Left renal cortex interstitium (tissue), 4 donors: ENCODE measurements at regions not wholly inside any gene's neighbourhood (a gene's known extent, or its start where the extent isn't known, plus 50 kb on each side); places are given as distances from the start of the nearest gene placed in this dataset.
"Not testable (repeated sequence)": the region's sequence is repeated elsewhere in the genome, so short reads cannot be mapped to it uniquely, and the experiment has no call there.

Source experiments
- DNase-seq, 4 donors: peaks; one replicate each; pipeline ENCODE4 v3.0.0-alpha.2; 2013; ENCODE audit warnings: low read depth in 4 of 4, low spot score in 2 of 4, missing footprints in 1 of 4

DNA sequence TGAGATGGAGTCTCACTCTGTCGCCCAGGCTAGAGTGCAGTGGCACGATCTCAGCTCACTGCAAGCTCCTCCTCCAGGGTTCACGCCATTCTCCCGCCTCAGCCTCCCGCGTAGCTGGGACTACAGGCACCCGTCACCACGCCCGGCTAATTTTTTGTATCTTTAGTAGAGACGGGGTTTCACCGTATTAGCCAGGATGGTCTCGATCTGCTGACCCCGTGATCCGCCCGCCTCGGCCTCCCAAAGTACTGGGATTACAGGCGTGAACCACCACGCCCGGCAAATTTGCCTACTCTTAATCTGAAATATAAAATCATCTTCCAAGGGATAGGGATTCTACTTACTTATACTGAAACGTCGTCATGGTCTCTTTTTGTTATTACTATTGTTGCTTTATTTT, 314.7 kb downstream of the FGF10 start:
- not testable (repeated sequence) for DNase-seq

DNA sequence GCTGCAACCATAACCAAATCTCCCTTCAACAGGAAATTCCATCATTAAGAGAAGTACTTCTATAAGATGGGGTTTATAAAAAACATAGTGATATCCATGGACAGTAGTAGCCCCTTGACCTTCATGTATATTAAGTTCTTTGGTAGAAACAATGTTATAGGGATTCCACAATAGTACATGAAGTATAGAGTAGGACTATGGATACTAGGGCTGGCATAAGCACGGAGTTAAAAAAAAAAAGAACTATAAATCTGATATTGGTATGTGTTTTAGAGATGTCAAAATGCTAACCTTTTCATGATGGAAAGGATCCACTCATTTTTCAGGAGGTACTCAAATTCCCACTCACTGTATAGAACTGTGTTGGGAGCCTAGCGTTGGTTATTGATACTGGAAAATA, 337.6 kb downstream of the FGF10 start:
- DNase-seq = no peak

DNA sequence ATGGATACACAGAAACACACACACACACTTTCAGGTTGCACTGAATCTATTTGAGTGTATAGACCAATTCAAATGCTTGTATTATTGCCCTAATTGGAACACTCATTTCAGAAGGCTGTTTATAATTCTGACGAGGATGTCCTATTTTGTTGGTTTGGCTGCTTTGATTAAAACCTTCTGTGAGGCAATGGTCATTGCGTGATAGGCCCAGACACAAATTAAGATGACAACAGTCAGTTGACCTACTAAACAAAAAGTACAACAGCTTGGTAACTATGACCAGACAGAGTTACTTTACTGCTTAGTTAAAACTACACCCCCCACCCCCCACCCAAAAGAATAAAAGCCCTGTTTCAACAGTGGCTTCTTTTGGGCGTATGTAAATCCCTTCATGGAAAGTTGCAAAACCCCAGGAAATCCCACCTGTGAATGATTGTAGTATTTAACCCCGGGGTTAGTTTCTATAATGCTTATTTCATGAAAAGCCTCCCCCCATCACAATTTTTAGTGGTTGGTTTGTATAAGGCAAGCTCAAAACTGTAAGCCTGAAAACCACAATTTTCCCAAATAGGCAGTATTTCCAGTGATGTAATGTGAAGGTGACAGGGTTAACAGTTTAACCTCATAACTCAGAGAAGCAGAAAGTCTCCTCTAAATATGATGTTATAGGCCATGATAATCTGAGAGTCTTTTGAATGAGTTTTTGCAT, 340.8 kb downstream of the FGF10 start:
- DNase-seq = peak in 1 of 4 donors; percentile 36

DNA sequence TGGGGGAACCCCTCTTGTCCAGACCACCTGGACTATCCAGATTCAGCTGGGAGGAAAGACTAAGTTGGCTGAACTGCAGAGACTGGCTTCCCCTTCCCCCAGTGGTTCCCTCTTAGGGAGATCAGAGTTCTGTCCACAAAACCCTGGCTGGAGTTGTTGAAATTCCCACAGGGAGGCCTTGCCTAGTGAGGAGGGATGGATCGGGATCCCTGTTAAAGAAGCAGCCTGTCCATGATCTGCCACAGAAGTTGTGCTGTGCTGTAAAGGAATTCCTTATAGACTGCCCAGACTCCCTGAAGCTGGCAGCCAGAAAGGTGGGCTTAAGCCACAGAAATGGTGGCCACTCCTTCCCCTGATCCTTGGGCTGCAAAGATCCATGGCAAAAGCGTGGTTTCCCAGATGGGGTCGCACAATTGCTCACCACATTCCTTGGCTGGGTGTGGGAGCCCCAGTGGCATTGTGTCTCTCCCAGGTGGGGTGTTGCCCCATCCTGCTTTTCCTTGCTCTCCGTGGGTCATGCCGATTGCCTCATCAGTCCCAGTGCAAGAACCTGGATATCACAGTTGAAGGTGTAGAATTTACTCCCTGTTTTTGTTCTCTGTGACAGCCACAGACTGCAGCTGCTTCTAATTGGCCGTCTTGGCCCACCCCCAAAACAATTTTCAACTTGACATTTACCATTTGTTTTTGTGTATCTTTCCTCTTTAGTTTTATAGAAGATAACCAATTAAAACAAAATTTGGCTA, 342.4 kb downstream of the FGF10 start:
- DNase-seq = no peak

DNA sequence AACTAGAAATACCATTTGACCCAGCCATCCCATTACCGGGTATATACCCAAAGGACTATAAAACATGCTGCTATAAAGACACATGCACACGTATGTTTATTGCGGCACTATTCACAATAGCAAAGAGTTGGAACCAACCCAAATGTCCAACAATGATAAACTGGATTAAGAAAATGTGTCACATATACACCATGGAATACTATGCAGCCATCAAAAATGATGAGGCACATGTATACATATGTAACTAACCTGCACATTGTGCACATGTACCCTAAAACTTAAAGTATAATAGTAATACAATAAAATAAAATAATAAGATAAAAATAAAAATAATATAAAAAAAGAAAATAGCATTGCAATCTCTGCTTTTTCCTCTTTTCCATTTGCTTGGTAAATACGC, 344.7 kb downstream of the FGF10 start:
- not testable (repeated sequence) for DNase-seq

DNA sequence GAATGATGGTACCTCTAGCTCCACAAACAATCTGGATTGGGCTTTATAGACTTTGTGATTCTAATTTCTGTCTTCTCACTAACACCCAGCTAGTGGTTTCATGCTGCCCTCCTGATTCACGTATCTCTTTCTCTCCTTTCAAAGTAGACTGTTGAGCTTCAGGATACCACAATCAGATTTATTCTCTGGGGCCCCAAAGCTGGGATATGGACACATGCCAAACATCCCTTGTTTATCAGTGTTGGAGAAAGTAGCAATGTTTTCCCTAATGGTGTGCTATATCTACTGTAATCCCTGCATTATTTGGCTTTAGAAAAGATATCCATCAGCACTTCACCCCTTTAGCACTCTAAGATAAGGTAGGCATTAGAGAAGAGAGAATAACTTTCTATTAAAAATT, 361.0 kb downstream of the FGF10 start:
- DNase-seq = no peak

DNA sequence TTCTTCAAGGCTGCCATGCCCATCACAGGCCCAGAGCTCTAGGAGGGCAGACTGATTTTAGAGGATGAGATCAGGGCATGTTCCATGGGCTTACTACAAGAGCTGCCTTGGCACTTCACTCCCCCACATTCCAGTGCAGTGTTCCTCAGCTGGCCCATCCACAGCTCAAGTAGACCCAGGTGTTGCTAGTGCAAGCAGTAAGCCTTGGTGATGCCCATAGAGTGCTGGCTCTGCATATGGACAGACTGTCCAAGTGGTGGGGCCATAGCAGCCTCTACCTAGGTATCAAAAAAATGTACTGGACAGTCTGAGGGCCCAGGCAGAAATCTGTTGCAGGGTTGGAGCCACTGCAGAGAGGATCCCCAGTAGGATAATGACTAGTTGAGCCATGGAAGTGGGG, 366.6 kb downstream of the FGF10 start:
- no peak for DNase-seq

DNA sequence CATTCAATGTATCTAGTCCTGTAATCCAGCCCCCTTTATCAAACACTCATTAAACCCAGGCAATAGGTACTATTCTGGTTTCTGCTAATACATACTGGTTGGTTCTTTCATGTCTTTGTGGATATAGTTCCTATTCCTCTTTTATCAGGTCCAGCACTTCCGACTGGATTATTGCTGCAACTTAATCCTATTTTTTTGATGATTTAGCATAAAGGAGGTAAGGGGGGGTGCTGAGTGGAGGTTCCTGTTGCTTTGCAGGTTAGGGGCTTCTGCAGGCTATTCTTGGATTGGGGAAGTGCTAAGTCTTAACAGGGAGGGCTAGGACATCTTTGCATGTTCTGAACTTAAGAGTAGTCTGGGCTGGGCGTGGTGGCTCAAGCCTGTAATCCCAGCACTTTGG, 377.7 kb downstream of the FGF10 start:
- no peak for DNase-seq

DNA sequence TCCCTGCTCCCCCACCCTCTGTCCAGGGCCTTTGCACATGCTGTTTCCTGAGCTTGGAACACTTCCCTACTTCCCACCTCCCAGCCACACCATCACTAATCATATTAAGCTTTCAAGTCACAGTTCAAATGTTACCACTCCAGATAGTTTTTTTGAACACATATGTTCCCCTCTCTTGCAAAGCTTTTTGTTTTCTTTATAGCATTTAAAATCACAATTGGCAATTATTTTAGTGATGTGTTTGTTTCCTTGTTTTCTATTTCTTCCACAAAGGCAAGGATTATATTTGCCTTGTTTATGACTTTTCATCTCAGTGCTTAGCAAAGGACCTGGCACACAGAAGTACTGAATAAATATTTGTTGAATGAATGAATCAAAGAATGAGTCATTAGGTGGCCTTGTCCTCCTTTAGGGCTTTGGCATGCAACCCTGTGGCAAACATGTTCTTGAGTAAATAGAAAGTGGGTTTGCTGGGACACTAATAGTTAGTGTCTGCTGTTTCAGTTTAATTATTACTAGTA, 386.8 kb downstream of the FGF10 start:
- no peak for DNase-seq

DNA sequence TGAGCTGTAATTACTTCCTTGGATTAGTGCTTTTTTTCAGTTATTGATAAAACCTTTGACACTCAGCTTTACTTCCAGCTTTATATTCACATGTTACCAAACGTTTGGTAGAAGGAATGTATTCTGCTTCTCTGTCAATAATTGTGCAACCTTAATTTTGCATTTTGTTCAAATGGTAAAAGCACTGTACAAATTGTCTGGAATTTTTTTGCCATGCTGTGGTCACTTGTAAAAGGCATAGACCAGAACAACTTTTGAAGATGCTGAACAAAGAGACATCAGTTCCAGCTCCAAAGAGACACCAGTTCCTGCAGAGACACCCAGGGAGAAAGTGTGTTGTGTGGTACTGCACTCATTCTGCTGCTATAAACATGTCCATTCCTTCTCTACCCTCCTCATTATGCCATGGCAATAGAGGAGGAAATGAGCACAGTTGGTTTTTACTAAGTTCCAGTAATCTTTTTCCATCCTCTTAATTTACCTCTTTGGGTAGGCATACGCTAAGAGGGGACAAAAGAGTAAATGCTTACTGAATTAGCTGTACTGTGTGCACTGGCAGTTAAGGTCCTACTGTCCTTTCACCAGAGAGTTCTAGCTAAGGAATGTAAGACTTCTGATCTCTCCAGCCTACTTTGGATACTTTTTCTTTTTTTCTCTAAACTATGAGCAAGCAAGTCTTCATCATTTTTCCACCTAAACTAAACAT, 387.4 kb downstream of the FGF10 start:
- no peak for DNase-seq

DNA sequence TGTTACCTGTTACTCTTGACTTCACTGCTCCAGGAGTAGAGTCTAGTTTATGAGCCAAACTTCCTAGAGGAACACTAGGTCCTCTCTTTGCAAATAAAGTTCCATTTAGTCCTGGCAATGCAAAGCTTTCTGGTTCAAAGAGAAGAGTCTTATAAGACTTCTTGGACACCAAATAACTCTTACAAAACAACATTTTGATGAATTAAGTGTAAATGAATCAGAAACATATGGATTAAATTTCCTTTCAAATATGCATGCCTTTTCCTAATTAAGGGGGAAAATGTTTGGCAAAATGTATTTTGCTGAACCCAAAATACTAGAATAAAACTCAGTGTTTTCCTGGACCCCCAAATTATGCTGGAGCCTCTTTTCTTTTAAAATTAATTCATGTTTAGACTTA, 388.0 kb downstream of the FGF10 start:
- no peak for DNase-seq

DNA sequence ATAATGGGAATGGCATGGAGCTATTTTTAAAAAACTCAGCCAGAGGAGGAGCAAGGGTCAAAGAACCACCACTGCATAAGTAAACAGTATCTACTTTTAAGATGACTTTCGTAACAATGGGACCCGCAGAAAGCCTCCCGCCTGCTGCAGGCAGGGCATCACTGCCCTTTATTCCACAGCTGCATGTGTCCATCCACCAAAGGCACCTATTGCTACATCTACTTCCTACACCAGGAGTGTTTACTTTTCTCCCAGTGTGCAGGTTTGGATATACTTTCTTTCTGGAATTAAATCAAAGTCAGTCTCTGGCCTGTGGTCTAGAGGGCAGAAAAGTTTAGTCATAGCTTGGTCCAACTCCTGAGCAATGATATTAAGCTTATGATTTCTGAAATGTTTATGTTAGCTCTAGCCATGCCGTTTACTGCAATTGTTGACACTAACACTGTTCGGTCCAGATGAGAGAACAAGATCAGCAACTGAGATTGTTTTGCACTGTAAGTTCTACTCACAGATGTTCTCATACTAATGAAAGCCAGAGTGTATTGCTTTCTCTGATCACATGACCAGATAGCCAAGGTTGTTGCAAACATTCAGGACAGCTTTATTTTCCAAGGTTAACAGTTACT, 391.5 kb downstream of the FGF10 start:
- DNase-seq = no peak

DNA sequence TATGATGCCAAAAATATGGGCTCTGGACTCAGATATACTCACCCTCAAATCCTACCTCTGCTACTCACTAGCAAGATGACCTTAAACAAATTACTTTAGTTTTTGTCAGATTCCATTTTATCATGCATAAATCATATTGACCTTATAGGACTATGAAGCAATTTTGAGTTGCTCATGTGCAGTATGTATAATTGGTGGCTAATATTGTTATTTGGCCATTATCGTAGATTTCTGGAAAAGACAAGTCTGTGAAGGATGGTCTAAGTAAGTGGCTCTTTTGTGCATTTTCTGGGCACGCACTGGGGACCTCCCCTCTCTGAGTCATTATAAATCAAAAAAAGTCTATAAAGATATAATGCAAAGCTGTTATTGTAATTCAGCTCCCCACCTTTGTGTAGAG, 393.0 kb downstream of the FGF10 start:
- no peak for DNase-seq

DNA sequence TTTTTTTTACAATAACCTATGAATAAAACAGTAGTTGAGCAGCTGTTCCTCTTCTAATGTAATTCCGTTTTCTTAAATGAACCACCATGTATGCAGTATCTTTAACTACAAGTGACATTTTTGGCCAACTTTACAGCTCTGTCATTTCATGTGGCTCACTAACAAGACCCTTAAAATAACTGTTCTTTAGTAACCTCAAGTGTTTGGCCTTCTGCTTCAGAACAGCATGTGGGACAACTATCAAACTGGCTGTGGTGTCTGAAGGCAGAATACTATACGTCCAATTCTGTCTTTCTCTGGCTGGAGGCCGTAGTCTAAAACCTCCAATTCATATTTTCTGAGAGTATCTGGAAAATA, 391.4 kb downstream of the NNT start:
- DNase-seq = no peak

DNA sequence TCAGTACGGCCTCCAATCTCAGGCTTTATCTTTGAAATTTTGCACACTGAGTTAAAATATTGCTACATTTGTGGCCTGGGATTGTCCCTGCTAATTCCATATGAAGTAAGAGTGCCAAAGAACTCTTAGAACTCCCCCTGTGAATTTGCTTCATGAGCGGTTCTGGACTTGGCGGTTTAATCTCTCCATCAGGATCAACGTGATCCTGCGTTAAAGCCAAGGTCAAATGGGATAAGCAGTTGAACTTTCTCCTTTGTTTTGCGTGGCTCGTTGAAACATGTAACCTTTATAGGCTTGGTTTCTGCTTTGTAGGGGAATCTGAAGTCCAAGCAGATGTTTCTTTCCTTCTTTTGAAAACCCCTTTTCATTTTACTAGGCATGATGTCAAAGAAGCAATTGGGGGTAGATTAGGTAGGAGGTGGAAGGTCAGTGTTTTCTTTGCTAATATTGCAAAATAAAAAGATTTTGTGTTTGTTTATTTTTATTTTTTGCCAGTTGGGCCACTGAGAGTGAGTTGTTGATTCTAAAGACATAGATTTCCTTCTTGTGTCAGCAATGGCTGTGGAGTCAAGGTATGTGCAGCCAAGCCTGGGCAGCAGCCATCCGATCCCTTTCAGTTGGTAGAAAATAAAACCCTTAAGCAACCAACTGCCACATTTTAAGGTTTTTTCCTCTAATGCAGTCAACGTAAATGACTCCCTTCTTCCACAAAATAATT, 390.8 kb downstream of the NNT start:
- DNase-seq = no peak

DNA sequence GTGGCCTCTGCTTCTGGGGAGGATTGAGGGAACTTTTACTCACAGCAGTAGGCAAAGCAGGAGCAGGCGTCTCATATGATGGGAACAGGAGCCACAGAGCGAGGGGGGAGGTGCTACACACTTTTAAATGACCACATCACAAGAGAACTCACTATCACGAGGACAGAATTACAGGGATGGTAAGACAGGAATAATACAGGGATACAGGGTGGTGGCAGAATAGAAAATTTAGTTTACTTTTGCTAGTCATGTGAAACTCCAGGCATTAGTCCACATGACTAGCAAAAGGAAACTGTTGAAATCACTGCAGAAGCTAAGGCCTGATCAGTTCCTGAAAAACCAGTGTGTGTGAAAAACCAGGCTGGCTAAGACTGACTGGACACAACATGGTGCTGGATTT, 382.4 kb downstream of the NNT start:
- no peak for DNase-seq

DNA sequence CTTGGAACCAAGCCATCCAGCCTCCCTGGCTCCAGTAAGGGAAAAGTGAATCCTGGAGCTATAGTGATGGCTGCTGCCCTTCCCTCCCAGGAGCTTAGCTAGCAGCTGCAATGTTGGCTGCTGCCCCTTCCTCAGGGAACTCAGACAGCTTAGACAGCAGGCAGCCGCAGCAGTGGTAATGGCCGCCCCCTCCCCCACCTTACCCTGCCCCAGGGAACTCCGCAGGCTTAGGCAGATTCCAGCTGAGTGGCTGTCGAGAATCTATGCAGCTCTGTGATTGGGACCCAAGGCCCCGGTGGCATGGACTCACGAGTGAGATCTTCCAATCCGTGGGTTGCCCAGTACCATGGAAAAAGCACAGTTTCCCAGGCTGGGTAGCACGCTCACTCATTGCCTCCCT, 378.6 kb downstream of the NNT start:
- no peak for DNase-seq

DNA sequence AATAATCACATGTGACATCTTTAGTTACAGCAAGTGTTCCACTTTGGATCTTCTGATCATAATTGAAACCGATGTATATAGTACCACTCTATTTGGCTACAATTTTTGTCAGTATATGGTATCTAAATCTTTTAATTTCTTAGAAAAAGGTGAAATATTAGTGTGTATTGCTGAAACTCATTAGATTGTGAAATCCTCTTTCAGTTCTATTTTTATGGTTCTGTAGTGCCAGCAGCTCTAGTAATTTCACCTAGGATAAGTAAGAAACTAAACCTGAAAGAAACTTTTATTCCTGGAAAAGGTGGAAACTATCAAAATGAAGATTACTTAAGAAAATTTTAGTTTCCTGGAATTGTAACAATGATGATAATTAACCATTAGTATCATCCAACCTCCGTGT, 370.9 kb downstream of the NNT start:
- DNase-seq = no peak

DNA sequence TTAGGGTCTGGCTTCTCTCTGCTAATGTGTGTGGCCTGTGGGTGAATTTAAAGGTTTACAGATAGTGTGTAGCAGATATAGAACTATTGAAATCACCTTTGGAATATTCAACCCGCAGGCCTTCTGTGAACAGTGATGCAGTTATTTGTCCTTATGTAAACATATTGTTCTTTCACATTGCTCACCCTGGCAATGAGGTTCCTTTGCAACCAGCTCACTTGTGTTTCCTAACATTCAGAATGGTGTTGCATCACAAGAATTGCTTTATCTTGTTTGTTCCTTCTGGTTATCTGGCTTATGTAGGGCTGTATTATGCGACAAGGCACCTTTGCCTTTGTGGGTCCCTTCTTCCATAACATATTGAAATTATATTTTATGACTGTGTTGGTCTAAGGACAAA, 370.3 kb downstream of the NNT start:
- DNase-seq = no peak

DNA sequence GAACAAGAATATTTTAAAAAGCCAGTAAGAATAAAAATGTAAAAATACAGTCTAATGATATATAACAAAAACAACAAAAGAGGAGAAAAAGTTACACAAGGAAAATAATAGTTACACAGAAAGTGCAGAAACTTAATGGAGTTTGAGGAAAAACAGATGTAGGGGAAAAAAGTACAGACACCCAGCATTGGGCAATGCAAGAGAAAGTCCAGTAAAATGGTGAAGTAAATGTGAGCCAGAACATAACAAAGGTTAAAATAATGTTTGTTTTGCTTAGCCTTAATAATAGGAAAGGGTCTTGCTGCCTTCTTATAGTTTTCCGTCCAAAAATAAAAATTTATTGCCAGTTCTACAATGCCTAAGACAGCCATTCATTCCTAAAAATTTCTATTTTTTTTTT, 364.2 kb downstream of the NNT start:
- peak in 2 of 4 donors; percentile 9 to 16 for DNase-seq

DNA sequence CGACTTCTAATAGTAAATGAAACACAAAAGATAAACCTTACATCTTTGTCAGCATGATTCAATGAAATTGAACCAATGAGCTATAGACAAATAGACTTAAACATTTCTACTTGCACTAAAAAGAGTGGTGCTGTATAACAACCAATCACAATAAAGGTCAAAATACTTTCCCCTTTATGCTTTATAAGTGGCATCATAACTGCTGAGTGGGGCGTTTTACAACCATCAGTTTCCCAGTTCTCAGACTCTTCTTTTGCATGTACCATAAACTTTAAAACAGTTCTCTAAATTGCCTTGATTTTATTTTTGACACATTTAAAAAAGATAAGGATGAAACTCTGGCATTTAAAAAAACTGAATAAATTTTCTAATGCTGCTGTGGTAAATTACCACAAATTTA, 356.2 kb downstream of the NNT start:
- no peak for DNase-seq
